GM08714 (cell line): ENCODE measurements at regions not wholly inside any gene's neighbourhood (a gene's known extent, or its start where the extent isn't known, plus 50 kb on each side); places are given as distances from the start of the nearest gene placed in this dataset.

Experiments used
- H3K4me3 ChIP-seq: fragments of 200-500 bp; sonication (Bioruptor generic); 2 replicates; pipeline ENCODE4 v1.5.1; 2014; ENCODE audit warnings: mild to moderate bottlenecking, low read length, inconsistent platforms
- ZNF274 ChIP-seq: IDR thresholded peaks from 2 replicates; pipeline ENCODE4 v1.6.1; 2012; ENCODE audit warnings: mild to moderate bottlenecking, low read depth, low read length

DNA sequence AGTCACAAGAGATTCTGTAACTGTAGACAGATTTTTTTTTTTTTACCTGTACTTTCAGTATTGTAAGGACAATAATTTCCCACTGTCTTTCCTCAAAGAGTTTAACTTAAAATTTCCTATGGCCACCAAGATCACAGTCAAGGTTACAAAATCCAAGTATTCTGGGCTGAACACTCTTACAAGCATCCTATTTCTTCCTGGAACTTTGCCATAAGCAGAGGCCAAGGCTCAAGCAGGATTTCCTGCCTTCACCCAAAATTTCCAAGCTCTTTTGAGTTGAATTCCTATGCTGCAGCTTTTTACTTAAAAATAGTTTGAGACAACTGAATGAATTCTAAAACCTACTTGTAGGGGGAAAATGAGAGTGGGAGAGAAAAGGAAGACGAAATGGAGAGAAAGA, 299.4 kb downstream of the ZNF516 start:
- no peak overlapping the region for H3K4me3 ChIP-seq
- TF ChIP-seq ZNF274, result no peak

DNA sequence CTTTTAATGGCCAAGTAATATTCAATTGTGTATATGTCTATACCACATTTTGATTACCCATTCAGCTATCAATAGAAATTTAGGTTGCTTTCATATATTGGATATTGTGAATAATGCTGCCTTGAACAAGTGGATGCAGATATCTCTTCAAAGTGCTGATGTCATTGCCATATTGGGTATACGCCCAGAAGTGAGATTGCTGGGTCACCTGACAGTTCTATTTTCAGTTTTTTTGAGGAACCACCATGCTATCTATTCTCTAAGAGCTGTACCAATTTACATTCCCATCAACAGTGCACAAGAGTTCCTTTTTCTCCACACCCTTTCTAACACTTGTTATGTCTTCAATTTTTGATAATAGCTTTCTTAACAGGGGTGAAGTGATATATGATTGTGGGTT, 306.9 kb downstream of the ZNF516 start:
- no peak for TF ChIP-seq ZNF274
- no peak overlapping the region for H3K4me3 ChIP-seq

DNA sequence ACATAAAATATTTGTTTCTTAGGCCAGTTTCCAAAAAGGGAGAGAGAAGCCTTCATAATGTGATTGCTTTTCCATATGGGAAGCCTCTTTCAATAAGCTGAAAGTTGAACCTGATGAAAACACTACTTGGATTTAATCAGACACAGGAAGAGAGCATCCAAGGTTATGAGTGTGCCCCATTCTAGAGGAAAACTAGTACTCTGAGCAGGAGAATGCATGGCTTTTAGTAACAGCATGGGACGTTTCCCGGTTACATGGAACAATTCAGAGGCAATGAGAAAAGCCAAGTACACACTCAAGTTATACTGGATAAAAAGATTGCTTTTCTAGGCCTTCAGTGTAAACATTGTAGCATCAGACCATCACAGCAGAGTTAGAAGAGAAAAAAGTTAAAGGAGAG, 315.8 kb downstream of the ZNF516 start:
- no peak for TF ChIP-seq ZNF274
- H3K4me3 ChIP-seq, result no peak overlapping the region

DNA sequence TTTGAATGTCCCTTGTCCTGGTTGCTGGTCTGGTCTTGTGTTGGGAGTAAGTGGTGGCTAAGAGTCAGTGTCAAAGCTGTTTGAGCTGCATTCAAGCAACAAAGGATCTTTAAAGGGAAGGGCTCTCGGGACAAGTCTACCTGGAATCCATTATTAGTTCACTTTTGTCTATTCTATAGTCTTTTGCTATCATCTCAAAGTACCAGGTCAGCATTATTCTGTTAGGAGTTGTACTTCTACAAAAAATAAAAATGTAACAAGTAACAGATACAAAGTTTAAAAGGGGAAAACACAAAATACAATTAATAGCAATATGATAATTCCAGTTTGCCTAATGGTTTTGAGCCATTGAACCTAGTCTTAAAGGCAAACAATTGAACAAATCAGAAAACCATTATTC, 317.9 kb downstream of the ZNF516 start:
- TF ChIP-seq ZNF274, result no peak
- no peak overlapping the region for H3K4me3 ChIP-seq

DNA sequence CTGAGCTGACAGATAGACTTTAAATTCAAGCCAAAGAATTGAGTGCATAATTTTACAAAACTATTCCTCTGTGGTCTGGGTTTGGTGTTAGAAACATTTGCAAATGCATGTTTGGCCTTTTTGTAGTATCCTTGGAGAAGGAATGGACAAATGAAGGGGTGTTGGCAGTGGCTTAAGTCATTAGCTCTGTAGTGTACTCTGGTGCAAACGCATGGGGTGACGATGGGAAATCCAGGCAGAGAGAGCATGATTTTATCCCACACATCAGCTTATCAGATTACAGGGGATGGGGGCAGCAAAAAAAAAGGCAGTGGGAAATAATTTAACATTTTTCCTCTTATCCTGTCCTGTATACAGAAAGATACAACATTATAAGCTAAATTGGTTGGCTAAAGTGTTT, 320.6 kb downstream of the ZNF516 start:
- H3K4me3 ChIP-seq, result no peak overlapping the region
- no peak for TF ChIP-seq ZNF274

DNA sequence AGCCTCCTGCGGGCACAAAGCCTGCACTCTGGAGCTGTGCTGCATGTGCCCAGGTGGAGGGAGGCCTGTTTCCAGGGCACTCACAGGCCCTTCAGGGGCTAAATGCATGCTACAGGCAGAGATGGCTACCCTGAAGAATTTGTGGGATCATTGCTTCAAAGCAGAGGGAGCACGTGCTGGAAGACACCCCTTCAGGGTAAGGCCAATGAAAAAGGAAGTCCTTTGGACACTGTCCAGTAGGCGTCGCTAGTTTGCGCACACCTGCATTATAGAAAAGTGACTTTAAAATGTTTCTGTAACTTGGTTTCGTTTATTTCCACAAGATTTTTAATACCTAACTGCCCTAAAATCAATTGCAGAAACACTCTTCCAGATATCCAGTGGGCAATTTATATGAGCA, 325.3 kb downstream of the ZNF516 start:
- no peak for TF ChIP-seq ZNF274
- no peak overlapping the region for H3K4me3 ChIP-seq

DNA sequence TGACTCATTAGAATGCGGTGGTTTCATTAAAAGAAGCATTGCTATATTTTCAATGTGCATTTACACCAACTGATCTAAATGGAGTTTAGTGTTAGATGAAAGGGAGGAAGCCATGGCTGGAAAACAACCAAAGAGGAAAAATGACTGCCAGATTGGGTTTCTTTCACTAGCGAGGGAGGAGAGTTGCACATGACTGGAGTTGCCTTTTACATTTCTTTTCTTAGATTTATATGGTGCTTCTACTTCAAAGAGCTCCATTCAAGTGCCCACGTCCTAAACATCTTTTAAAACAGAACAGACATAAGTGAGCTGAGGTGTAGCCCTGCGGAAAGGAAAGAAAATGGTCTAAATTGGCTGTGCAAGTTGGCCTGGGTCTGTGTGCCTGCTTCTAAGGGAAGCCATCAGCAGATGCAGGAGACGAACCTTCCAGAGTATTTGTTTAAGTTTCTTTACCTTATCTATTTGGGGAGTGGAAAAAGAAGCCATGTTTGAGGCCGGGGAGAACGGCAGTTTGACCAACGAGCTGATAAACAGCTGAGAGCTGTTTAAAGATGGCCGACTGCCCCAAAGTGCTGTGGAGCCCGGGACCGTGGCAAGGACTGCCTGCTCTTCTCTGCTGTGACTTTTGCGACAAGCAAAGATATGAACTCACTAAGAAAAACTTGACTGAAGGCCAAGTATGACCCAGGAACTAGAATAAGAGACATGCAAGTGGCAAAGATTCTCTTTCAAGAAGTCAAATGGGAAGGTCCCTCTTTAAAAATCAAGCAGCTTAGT, 327.0 kb downstream of the ZNF516 start:
- H3K4me3 ChIP-seq, result no peak overlapping the region
- no peak for TF ChIP-seq ZNF274

DNA sequence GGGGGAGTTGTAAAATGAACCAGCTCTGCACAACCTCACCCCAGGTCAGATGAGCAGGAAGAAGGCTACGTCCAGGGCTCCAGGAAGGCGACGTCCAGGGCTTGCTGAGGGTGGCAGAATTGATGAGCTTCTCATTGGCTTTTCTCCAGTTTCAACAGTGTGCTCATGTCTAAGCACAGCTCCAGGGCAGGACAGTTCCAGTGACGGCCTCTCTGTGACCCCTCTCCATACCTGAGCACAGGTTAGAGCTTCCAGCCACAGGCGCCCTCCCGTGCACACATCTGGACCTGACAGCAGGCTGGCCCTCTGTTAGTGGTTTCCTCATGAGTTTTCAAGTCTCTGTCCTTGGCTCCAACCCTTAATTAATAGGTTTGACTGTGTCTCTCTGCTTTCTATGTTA, 327.6 kb downstream of the ZNF516 start:
- TF ChIP-seq ZNF274, result no peak
- H3K4me3 ChIP-seq, result no peak overlapping the region

DNA sequence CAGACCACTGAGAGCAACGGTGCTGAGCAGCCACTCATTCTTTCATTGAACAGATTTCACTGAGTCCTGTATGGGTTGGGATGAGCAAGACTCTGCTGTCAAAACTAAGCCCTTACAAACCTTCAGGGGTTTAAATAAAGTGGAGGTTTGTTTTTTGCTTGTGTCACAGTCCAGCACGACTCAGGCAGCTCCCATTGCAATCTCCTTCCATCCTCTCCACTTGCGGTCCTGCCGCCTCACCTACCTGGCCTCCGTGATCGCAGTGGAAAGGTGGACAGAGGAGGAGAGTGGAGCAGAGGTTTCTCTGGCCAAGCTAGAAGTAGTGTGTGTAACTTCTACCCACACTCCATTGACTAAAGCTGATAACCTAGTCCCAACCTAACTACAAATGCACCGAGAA, 332.2 kb downstream of the ZNF516 start:
- TF ChIP-seq ZNF274, result no peak
- no peak overlapping the region for H3K4me3 ChIP-seq

DNA sequence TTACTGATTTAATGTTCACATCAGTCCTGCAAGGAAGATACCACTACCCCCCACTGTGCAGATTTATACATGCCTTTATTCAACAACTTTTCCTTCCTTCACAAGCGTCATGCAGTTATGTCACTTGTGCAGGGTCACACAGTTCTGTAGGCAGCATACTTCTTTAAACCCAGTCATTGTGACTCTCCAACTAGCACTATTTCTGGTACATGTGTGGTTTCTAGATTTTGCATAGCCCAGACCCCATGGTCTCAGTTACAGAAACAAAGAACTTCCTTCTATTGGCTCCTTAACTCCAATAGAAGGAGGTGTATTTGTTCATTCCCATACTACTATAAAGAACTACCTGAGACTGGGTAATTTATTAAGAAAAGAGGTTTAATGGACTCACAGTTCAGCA, 333.1 kb downstream of the ZNF516 start:
- TF ChIP-seq ZNF274, result no peak
- no peak overlapping the region for H3K4me3 ChIP-seq

DNA sequence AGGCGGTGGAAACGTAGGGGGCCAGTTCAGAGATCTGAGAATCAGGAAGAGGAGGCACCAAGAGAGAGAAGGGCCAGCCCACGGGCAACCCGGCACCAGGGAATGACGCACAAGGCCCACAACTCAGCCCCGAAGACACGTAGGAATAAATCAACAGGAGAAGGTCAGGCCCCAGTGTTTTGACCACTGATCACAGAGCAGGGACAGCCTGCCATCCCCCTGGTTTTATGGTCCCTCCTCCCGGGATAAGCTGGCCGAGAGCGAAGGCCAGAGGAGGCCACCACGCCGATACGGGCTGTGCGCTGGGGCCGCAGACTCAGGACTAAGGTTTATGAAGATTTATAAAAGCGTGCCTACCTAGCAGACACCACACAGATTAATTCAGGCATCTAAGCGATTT, 341.4 kb downstream of the ZNF516 start:
- no peak overlapping the region for H3K4me3 ChIP-seq
- TF ChIP-seq ZNF274, result no peak

DNA sequence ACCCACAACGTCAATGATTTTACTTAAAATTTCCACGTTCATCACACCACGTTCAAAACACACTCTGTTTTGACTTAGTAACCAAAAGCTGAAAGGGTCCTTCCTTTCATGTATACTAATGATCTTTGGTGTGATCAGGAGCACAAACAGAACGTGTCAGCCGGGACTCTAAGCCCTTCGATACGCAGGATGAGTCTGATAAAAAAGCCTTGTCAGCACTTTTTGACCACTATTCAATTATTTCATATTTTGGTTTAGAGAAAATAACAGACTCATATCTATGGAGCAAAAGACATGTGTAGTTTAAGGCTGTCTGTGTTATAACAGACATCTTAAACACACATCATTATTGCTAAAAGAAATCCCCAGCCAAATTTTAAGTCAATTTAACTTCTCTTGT, 345.3 kb downstream of the ZNF516 start:
- H3K4me3 ChIP-seq, result no peak overlapping the region
- TF ChIP-seq ZNF274, result no peak

DNA sequence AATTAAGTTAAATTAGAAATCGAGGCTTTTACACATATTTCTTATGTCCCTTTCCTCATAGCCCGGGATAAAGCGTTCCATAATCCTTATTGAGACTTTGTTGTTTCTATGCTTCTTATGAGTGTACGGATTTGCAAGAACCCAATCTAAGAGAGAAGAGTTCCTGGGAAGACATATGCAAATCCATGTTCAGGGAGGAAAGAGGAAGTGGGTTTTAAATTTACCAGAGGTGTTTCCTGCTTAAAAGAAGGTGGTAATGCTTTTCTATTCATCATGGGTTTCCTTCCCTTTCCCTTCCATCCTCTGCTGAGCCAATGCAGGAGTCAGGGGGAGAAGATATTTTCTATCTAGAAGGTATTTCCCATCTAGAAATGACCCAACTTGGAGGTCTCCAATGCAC, 345.8 kb downstream of the ZNF516 start:
- H3K4me3 ChIP-seq, result no peak overlapping the region
- no peak for TF ChIP-seq ZNF274

DNA sequence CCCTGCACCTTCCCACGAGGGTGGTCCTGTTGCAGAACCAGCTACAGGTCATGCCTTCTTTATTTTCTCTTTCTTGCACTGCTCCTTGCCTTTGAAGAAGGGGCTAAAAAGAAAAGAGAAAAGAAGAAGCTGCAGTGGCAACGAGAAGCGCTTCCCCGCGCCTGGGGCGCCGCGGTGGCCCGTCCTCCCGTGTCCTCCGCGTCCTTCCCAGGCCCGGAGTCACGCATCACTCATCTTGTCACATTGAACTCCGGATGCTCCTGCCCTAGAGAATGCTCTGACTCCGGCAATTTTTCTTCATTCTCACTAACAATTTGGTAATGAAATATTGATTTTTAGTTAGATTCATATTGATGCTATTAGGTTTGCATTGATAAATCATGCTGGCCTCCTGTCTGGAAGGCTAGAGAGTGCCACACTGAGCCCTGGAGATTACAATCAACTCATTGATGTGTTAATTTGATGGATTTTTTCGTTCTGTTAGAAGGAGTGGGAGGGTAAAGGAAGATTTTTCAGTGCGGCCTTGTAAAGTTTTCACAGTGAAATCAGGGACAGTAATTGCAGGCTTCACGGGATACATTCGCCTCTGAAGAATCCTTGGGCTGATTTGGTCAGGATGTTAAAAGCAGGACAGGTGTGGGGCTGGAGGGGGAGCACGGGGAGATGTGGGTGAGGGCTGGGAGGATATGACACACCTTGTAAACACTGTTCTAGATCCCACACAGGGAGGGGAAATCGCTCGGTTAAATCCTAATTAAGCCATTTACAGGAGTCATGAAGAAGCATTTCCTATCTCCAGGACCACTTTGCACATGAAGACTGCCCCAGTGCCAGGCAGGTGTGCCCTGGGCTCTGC, 349.3 kb downstream of the ZNF516 start:
- no peak for TF ChIP-seq ZNF274
- no peak overlapping the region for H3K4me3 ChIP-seq

DNA sequence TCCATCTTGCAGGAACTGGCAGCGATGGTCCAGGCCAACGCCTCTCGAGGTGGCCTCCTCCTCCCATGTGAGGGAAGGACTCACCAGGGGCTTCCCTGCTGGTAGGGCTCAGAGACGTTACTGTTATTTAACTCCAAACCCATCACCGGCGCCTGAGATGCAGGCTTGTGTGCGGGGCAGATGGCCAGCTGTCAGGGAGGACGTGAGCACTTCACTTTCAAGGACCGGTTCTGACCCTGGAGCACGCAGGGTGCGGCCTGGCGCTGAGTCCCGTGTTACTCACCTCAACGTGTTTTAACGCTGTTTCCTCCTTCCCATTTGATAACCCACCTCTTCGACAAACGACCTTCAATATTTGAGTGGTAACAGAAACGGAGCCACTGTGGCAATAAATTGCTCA, 350.2 kb downstream of the ZNF516 start:
- no peak overlapping the region for H3K4me3 ChIP-seq
- TF ChIP-seq ZNF274, result no peak
